Ishikawa (cell line): ENCODE measurements at regions not wholly inside any gene's neighbourhood (a gene's known extent, or its start where the extent isn't known, plus 50 kb on each side); places are given as distances from the start of the nearest gene placed in this dataset.

ENCODE experiments used
- CREB1 ChIP-seq: IDR thresholded peaks from 2 replicates; pipeline ENCODE4 v1.6.1; 2012; ENCODE audit warnings: low read depth
- EGR1 ChIP-seq: IDR thresholded peaks from 2 replicates; pipeline ENCODE4 v1.6.1; 2012
- EP300 ChIP-seq: IDR thresholded peaks from 2 replicates; pipeline ENCODE4 v1.6.1; 2012; ENCODE audit warnings: borderline replicate concordance
- MAX ChIP-seq: IDR thresholded peaks from 2 replicates; pipeline ENCODE4 v1.6.1; 2012
- NFIC ChIP-seq: IDR thresholded peaks from 2 replicates; pipeline ENCODE4 v1.6.1; 2012
- RAD21 ChIP-seq: IDR thresholded peaks from 2 replicates; pipeline ENCODE4 v1.6.1; 2012; ENCODE audit warnings: low read depth
- REST ChIP-seq: IDR thresholded peaks from 2 replicates; pipeline ENCODE4 v1.6.1; 2012; ENCODE audit warnings: low read depth, mild to moderate bottlenecking
- TCF12 ChIP-seq: IDR thresholded peaks from 2 replicates; pipeline ENCODE4 v1.6.1; 2012; ENCODE audit warnings: low read depth

- TF ChIP-seq RAD21 (no peak), EGR1 (no peak), MAX (no peak), REST (no peak), NFIC (no peak), CREB1 (no peak), TCF12 (no peak), EP300 (no peak)
These were observed 630.6 kb upstream of the SEMA6A start for GRCh38 chr5:117204926-117205869.
